SK-N-SH (cell line): ENCODE measurements at regions not wholly inside any gene's neighbourhood (a gene's known extent, or its start where the extent isn't known, plus 50 kb on each side); places are given as distances from the start of the nearest gene placed in this dataset.

Experiments used
- CTCF ChIP-seq: fragments of 200-600 bp; sonication (generic); IDR thresholded peaks from 2 replicates; pipeline ENCODE4 v1.6.1; 2017; ENCODE audit warnings: antibody characterized with exemption, mild to moderate bottlenecking, moderate library complexity
- ELF1 ChIP-seq: IDR thresholded peaks from 2 replicates; pipeline ENCODE4 v1.4.0; 2012
- MAX ChIP-seq: IDR thresholded peaks from 2 replicates; pipeline ENCODE4 v1.4.0; 2012; ENCODE audit warnings: low read depth
- NRF1 ChIP-seq: IDR thresholded peaks from 2 replicates; pipeline ENCODE4 v1.6.1; 2012; ENCODE audit warnings: low read depth, mild to moderate bottlenecking, low read length
- POLR2AphosphoS5 ChIP-seq: IDR thresholded peaks from 2 replicates; pipeline ENCODE4 v1.6.1; 2012; ENCODE audit warnings: low read depth, low read length
- RAD21 ChIP-seq: IDR thresholded peaks from 2 replicates; pipeline ENCODE4 v1.6.1; 2012; ENCODE audit warnings: mild to moderate bottlenecking, low read length
- SMC3 ChIP-seq: IDR thresholded peaks from 2 replicates; pipeline ENCODE4 v1.6.1; 2012; ENCODE audit warnings: low read depth, low read length, improper control_type of control experiment
- TAF1 ChIP-seq: IDR thresholded peaks from 2 replicates; pipeline ENCODE4 v1.6.1; 2012; ENCODE audit warnings: low read depth, mild to moderate bottlenecking, low read length, moderate library complexity, borderline replicate concordance
- ZBTB33 ChIP-seq: IDR thresholded peaks from 2 replicates; pipeline ENCODE4 v1.4.0; 2012; ENCODE audit warnings: low read depth, borderline replicate concordance

GRCh38 chr9:13746876-13747275 is 467.4 kb upstream of the MPDZ start:
- no peak for TF ChIP-seq ELF1
- TF ChIP-seq POLR2AphosphoS5, result no peak
- TF ChIP-seq CTCF, result no peak
- no peak for TF ChIP-seq ZBTB33
- no peak for TF ChIP-seq RAD21
- no peak for TF ChIP-seq MAX
- TF ChIP-seq NRF1, result no peak
- TF ChIP-seq SMC3, result no peak
- TF ChIP-seq TAF1, result no peak
